DMS153 (cell line): ENCODE measurements at regions not wholly inside any gene's neighbourhood (a gene's known extent, or its start where the extent isn't known, plus 50 kb on each side); places are given as distances from the start of the nearest gene placed in this dataset.
"Not testable (repeated sequence)": the region's sequence is repeated elsewhere in the genome, so short reads cannot be mapped to it uniquely, and the experiment has no call there.

Experiments
- DNase-seq: peaks from one replicate; lab custom pipeline; 2025; lab: John Stamatoyannopoulos, UW

DNA sequence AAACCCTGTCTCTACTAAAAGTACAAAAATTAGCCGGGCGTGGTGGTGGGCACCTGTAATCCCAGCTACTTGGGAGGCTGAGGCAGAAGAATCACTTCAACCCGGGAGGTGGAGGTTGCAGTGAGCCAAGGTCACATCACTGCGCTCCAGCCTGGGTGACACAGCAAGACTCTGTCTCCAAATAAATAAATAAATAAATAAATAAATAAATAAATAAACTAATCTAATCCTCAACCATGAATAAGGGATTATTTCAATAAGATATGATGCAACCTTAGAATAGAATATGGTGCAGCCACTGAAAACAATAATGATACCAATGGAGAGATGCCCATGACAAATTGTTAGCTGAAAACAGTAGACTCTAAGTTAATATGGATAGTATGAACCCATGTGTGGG lies 270.0 kb downstream of the MEX3B start:
- not testable (repeated sequence) for DNase-seq

DNA sequence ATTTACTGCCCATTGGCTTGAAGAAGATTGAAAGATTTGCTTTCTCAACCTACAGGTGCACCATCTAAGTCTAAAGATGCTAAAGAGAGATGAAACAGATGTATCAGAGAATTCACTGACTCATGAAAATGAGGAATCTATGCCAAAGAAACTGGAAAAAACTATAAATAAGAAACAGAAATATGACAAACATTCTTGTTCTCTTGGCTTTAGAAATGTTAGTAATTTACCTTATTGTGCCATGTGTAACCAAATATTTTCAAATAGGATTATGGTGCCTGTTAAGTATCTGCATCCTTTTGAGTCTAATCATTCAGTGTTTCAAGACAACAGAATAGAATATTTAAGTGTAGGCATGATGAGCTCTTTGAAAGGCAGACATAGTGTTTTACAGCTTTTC lies 271.5 kb downstream of the MEX3B start:
- DNase-seq, result no peak

DNA sequence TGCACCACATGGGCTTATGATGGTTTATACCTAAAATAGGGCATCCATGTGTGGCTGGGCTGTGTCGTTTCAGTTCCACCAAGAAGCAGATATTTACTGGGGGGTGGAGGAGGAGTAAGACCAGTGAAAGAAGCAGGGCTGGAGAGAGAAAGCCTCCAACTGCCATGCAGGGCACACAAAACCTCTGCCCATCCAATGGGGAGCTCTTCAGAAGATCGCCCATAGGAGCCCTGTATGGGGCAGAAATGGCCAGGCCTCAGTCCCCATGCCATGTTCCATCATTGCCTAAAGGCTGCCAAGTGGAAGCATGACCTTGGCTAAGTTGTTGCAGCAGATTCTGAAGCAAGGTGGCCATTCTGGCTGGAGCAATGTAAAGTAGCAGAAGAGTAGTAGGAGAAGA lies 277.0 kb downstream of the MEX3B start:
- DNase-seq, result no peak

DNA sequence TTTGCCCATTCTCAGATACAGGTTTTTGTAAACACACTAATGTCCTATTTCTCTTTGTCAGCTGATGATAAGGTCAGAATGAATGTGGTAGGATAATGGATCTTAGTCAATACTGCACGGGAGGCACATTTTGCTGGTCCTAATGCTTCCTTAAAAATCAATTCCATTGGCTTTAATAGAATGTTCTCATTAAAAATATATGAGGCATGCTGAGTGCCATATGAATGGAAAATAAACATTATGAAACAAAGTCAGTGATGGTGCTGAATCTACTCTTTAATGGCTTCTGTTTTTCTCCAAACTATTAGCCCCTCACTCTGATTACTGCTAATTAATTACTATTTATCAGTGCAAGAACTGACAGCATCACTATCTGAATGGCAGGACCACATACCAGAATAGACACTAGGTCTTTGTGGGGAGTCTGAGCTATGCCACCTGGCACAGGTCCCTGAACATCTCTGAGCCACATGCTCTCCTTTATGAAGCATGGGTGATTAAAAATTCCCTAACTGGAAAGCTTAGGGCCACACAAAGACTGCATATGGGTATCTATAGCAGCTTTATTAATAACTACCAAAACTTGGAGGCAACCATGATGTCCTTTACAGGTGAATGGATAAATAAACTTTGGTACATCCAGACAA lies 278.9 kb downstream of the MEX3B start:
- no peak for DNase-seq

DNA sequence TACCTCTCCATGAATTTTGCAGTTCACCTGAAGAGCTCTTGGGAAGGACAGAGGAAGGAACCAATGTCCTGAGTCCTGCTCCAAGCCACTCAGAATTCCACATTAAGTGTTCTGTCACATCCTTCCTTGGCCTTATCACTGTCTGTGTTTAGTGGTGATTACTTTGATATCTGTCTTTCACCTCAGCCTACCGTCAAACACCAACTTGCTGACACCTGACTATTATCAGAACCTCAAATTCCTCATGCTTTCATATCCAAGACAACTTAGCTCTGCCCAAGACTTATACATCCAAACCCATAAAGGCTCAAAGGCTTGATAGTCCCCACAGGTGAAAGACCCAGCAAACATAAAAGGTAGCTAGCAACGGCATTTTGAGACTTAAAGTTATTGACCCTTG lies 280.0 kb downstream of the MEX3B start:
- no peak for DNase-seq

DNA sequence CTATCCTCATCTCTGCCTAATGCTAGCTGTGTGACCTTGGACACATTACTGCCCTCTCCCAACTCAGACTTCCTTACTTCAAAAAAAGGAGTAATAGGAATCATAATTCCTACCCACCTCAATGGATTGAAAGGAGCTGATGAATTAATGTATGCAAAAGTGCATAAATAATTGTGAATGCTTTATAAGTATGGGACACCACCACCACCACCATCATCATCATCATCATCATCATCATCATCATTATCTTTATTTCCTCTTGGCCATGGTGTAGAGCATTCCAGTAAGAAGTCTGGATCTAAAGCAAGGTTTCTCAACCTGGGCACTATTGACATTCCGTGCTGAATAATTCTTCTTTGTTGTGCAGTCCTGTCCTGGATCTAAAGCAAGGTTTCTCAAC lies 282.5 kb downstream of the MEX3B start:
- no peak for DNase-seq

DNA sequence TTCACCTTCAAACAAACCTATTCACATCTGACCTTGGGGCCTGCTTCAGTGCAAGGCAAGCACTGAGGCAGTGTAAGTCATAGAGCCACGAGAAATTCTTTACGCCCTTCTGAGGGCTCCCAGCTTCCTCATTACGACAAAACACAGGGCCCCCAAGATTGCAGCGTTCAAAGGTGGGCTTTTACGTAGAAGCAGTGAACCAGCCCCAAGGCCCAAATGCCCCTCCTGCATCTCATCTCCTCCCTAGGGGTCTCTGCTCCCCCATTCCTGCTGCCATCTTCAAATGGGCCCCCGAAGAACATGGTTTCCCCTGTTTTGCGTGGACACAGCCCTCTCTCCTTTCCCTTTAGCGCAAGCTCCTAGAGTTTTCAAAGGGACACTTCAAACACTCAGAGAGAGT lies 285.1 kb downstream of the MEX3B start:
- no peak for DNase-seq

DNA sequence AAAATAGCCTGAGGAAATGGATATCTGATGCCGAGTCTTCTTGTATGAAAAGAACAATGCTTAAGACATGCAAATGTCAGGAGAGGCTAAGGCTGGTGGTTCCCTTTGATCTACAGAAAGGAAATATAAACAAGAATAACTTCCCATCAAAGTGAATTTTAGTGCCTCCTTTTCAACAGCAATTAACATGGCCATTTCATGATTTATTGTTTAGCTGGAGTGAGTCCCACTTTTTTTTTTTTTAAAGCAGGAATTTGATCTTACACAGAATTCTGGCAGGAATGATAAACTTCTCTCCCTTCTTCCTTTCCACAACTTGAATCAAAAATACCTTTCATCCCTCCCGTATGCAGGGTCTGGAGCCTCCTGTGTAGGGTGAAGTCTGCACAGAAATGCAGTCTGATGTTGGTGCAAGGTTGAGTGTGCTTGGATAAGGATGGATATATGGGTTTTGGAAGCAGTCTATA lies 287.0 kb downstream of the MEX3B start:
- no peak for DNase-seq

DNA sequence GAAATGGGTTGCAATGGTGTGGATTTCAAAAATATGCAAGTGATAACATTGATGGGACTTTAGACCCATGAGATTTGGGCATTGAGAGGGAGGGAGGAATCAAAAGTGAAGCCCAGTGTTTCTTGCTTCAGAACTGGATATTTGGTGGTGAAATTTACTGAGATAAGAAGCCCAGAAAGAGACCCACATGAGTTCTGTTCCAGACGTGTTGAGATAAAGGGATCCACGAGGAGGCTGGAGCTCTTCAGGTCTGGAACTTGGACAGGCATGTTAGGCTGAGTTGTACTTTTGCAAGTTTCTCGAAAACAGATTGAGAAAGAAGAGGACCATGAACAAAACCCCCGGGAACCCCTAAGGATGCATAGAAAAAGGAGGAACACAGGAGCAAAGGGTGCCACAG lies 290.2 kb downstream of the MEX3B start:
- DNase-seq, result no peak

DNA sequence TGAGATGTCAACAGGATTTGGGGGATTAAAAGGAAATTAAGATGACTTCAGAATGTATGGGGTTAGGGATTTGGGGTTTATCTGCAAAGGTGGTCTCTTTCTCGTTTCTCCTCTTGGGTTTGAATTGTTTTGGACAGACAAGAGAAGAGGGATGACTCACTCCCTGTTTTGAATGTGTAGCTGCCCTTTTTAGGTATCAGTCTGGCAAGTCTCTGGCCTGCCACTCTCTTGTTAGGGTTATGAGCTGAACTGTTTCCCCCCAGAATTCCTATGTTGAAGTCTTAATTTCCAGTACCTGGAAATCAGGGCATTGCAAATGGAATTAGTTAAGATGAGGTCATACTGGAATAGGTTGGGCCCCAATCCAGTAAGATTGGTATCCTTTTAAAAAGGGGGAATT lies 291.7 kb downstream of the MEX3B start:
- DNase-seq, result no peak

DNA sequence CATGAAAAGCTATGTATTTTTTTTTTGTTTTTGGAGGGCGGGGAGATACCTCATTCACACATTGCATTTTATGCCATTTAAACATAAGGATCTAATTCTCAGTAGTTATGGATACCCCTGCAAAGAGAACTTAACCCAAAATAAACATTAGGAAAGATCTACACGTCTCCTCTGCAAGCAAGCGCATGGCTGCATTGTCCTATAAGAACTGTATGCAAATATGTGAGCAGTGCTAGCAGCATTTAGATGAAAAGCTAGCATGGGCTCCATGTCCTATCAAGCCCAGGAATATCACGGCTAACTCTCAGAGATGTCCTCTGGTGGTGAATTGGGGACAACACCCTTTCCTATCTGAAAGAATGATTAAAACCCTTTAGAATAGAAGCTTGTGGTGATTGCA lies 292.8 kb downstream of the MEX3B start:
- peak; percentile 33 for DNase-seq

DNA sequence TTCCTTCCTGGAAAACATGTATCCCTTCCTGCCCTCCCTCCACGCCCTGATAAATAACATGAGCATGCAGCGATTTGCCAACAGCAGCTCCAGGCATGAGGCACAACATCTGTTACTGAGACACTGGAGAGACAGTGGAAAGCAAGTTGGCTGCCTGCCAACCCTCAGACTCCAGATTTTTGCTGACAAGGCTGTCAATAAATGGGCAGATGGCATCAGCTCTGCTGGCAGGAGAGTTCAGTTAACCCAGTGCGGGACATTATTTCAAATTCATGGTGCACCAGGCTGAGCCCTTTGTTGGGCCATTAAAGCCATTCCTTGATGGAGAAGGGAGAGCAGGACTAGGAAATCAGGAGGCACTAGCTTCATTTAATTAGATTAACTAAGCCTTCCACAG lies 293.3 kb downstream of the MEX3B start:
- peak; percentile 84 for DNase-seq

DNA sequence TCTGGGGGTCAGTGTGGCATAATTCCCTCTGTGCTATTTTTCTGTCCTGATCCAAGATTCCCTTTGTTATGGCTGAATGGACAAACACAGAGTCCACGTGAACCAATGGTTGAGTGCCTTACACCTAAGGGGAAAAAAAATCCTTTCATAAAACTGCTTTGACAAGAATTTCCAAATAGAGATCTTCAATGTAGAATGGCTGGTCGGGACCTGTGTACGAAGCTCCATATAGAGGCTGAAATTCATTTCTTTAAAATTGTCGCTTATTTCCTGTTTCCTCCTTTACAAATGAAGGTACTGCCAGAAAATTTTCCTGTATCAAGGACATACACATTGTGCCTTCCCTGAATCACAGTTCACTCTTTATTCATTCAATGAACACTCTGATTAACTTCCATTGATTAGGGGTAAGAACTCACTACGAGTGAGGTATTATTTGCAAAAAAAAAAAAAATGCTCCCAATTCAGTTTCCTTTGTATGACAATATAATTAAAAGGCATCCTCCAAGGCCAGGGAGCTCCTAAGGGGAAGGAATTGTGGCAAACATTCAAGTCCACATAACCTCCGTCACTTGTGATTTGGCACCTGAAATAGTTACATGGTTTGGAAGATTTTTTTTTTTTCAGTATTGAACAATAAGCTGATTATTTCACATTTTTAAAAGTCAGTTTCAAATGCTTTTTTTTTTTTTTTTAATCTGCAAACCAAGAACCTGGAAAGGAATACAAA lies 293.8 kb downstream of the MEX3B start:
- DNase-seq, result no peak

DNA sequence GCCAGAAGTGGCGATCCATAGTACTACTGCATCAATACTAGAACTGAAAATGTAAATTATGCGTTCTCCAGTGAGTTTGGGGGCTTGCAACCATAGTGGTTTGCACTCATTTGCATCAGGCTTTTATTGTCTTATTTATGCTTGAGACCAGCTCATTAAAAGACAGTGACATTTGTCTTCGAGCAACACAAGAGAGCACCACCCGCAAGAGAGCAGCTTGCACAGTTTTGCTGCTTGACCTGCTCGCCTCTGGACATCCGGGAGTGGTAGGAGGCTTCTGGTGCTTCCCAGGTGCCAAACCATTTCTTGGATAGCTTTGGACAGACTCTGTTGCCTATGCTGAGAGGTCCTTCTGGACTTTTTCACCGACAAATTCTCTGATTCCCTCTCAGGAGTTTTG lies 294.6 kb downstream of the MEX3B start:
- DNase-seq, result no peak

DNA sequence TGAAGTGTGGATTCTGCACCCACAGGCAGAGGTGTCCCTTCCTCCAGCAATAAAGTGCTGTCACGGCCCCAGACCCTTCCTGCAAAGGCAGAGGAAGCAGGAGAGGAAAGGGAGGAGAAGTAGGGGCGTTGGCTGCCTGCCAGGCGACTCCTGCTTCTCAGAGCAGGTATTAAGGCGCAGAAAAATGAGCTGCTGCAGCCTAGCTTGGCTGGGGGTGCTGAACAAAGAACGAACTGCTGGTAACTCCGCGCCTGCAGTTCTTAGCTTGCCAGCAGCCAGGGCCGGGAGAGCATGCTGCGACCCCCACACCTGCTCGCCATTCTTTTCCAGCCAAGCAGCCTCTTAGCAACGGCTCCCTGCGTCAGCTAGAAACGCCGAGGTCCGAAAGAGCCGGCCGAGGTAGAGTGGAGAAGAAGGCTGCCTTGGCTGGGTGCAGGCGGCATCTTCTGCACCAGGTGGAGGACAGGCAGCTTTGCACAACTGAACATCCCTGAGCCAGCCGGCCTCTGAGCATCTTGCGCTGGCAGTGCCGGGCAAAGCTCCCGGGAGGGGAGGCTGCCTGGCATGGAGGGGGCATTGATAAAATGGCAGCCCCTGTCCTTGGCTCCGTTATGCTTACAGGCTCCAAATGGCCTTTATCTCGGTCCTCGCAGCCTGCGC lies 296.0 kb downstream of the MEX3B start:
- DNase-seq, result no peak

DNA sequence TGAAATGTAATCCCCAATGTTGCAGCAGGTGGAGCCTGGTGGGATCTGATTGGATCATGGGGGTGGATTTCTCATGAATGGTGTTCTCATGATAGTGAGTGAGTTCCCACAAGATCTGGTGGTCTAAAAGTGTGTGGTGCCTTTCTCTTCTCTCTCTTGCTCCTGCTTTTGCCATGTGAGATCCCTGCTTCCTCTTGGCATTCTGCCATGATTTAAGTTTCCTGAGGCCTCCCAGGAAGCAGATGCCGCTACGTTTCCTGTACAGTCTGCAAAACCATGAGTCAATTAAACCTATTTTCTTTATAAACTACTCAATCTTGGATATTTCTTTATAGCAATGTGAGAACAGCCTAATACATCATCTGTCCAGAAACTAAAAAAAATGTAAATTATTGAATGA lies 298.3 kb downstream of the MEX3B start:
- DNase-seq, result no peak

DNA sequence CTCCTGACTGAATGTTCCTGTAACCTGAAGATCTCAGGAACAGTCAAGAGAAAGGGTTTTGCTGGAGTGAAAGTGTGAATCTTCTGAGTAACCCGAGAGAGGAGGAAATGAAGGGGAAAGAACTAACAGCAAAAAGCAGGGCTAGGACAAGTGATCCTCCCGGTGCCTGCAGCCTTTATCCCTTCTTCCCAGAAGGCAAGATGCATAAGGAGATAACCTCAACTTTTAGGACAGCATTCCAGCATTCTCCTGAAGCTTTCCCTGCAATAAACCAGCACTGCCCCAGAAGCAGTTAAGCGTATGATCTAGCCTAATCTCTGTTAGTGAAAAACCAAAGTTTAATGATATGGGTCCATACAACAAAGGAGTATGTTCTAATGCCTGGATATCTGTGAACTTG lies 298.8 kb downstream of the MEX3B start:
- no peak for DNase-seq

DNA sequence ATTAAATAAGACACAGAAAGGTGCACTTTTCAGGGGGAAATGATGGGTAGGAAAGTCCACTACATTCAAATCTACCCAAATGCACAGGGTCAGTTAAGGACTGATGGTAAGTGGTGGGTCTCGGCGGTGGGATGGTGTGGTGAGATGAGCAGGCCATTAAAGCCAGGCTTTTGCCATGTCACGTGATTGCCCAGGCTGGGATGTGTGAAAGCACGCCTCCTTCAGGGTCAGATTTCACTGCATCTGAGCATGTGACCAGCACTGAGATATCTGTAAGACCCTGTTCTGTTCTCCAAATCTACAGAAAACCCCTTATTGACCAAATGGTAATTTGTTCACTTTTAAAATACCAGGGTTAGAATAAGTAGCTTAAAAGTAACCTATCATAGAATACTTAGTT lies 301.5 kb downstream of the MEX3B start:
- DNase-seq, result no peak

DNA sequence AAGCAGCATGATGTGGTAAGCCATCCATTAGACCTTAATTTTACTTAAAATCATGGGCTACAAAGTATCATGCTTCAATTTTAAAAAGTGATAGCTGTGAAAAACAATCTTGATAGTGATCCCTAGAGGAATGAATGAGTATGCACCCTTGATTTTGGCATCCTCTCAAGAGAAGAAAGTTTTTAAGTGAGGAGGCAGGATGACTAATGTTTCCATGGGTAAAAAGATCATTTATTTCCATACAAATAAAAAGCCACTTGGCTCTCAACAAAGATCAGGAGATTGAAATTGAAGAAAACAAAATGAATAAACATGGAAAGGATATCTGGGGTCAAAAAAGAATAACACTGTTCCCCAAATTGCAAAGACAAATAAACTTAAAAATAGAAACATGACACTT lies 305.4 kb downstream of the MEX3B start:
- DNase-seq, result no peak

DNA sequence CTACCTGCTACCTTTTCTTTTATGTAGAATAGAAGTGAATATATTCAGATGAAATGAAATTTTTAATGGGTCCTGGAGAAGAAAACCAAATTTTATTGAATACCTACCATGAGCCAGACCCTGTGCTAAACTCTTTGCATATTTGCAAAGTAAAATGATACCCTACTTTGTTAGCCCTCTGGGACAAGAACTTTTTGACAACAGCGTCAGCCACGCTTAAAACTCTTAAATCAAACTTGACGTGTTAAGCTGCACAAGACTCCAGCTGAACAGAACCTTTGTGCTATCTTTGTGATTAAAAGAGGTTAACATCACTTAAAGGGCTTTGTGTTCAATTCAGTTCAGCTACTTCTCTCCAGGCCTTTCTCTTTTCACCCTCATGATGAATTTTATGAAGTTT lies 316.5 kb downstream of the MEX3B start:
- DNase-seq, result no peak

DNA sequence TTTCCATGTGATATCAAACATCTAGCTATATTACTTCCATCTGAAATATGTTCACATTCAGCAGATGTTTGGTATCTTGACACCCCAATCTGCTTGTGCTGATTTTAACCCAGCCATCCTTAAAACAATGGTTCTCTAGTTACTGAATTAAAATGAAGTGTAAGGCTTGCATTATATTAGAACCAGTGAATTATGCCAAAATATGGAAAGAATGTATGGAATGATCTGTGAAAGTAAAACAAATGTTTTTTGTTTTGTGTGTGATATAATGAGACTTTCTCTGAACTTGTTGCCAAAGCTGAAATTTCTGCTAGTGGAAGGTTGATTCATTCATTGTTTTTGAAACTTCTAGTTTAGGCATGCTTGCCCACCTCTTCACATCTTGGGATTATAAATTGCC lies 317.1 kb downstream of the MEX3B start:
- no peak for DNase-seq

DNA sequence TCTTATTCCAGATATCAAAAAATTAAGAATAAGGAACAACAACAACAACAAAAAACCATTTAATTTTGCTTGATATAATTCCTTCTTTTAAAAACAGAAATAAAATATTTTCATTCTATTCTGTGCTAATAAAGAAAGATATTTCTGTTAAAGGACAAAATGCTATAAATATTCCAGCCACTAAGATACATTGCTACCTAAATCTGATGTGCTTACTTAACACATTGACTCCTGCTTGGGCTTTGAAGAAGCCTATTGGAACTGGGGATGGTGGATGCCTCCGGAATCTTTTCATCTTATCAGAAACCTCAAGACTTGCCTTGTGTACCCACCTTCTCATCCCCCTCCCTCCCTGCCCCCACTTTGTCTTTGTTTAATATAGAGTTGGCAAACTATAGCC lies 320.2 kb downstream of the MEX3B start:
- DNase-seq, result no peak

DNA sequence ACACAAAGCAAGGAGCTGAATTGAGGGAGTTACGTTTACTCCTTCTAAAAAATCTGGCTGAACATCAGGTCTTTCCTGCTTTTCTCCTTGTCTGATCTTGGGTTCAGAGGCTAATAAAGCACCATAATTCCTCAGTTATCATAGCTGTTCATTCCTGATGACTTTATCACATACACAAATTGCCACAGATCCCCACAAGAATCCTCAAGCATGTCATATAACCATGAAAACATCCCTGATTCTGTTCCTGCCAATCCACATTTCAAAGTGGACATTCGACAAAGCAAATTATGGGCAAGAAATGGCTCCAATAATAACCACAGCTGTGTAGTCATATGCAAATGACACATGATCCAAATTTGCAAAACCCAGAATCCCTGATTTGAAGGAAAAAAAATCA lies 321.3 kb downstream of the MEX3B start:
- DNase-seq, result no peak

DNA sequence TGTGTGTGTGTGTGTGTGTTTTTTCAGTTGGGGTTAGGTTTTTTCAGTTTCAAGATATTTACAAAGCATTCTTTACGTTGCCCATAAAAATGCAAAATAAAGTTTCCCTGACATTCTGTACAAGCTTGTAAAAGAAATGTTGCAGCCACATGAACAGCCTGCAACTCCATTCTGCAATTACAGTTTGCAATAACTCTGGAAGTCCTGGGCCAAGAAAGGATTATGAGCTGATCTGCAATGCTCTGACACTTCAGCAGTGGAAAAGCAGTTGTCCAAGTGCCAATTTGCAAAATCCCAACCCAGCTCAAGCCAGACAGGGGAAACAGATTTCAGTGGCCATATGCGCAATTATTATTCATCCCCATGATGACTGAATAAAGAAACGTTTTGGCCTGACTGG lies 322.1 kb downstream of the MEX3B start:
- DNase-seq, result no peak
